ENCODE measurements at regions not wholly inside any gene's neighbourhood (a gene's known extent, or its start where the extent isn't known, plus 50 kb on each side); places are given as distances from the start of the nearest gene placed in this dataset.

GRCh38 chr5:89582768-89583339, 699.9 kb upstream of the MEF2C start:
- TF ChIP-seq CTCF (IDR thresholded peaks at IDR 0.05), result no peak
- Histone ChIP-seq H3K27me3 (no peaks in the 10 kb centered on the region), H3K9me3 (peaks cover 0 to 3% of the 10 kb centered on the region in 2 donors), H3K36me3 (no peaks in the 10 kb centered on the region), H3K4me1 (peaks cover 0 to 4% of the 10 kb centered on the region in 2 donors), H3K4me3 (no peak overlapping the region), H3K27ac (no peak overlapping the region)
- no peak for DNase-seq (ENCODE audit: low spot score in 2 of 2)
- intact Hi-C loops (cut with DNase I), result no loop called here

GRCh38 chr5:89580976-89581375, 698.0 kb upstream of the MEF2C start:
- H3K27ac ChIP-seq, result no peak overlapping the region
- H3K36me3 ChIP-seq, result no peaks in the 10 kb centered on the region
- no peak for TF ChIP-seq CTCF (IDR thresholded peaks at IDR 0.05)
- intact Hi-C loops (cut with DNase I), result no loop called here
- no peak for DNase-seq (ENCODE audit: low spot score in 2 of 2)
- no peaks in the 10 kb centered on the region for H3K27me3 ChIP-seq
- no peak overlapping the region for H3K4me3 ChIP-seq
- peaks cover 0 to 3% of the 10 kb centered on the region in 2 donors for H3K9me3 ChIP-seq
- H3K4me1 ChIP-seq, result peaks cover 0 to 4% of the 10 kb centered on the region in 2 donors

GRCh38 chr5:89575319-89575718, 692.3 kb upstream of the MEF2C start:
- no peak overlapping the region for H3K27ac ChIP-seq
- no peak for TF ChIP-seq CTCF (IDR thresholded peaks at IDR 0.05)
- no peak for DNase-seq (ENCODE audit: low spot score in 2 of 2)
- no peak overlapping the region for H3K4me3 ChIP-seq
- no peaks in the 10 kb centered on the region for H3K27me3 ChIP-seq
- no peaks in the 10 kb centered on the region for H3K9me3 ChIP-seq
- intact Hi-C loops (cut with DNase I), result no loop called here
- H3K36me3 ChIP-seq, result no peaks in the 10 kb centered on the region
- no peaks in the 10 kb centered on the region for H3K4me1 ChIP-seq

- H3K27ac ChIP-seq, result no peak overlapping the region
- no peak for TF ChIP-seq CTCF (IDR thresholded peaks at IDR 0.05)
- no peaks in the 10 kb centered on the region for H3K9me3 ChIP-seq
- H3K36me3 ChIP-seq, result no peaks in the 10 kb centered on the region
- no peak overlapping the region for H3K4me3 ChIP-seq
- no peak for DNase-seq (ENCODE audit: low spot score in 2 of 2)
- H3K4me1 ChIP-seq, result no peaks in the 10 kb centered on the region
- intact Hi-C loops (cut with DNase I), result no loop called here
- H3K27me3 ChIP-seq, result no peaks in the 10 kb centered on the region
Measured at GRCh38 chr5:89573345-89573744, 690.4 kb upstream of the MEF2C start.

GRCh38 chr5:89572696-89573095, 689.7 kb upstream of the MEF2C start:
- TF ChIP-seq CTCF (IDR thresholded peaks at IDR 0.05), result no peak
- Histone ChIP-seq H3K27me3 (no peaks in the 10 kb centered on the region), H3K27ac (no peak overlapping the region), H3K36me3 (no peaks in the 10 kb centered on the region), H3K9me3 (no peaks in the 10 kb centered on the region), H3K4me3 (no peak overlapping the region), H3K4me1 (no peaks in the 10 kb centered on the region)
- intact Hi-C loops (cut with DNase I), result no loop called here
- DNase-seq (ENCODE audit: low spot score in 2 of 2), result no peak

GRCh38 chr5:89570557-89570956, 687.6 kb upstream of the MEF2C start:
- intact Hi-C loops (cut with DNase I), result no loop called here

More at GRCh38 chr5:89570557-89570956, 687.6 kb upstream of the MEF2C start:
- DNase-seq (ENCODE audit: low spot score in 2 of 2), result no peak
- Histone ChIP-seq H3K27ac (no peak overlapping the region), H3K4me3 (no peak overlapping the region), H3K27me3 (no peaks in the 10 kb centered on the region), H3K36me3 (no peaks in the 10 kb centered on the region), H3K4me1 (no peaks in the 10 kb centered on the region), H3K9me3 (no peaks in the 10 kb centered on the region)
- no peak for TF ChIP-seq CTCF (IDR thresholded peaks at IDR 0.05)
